ENCODE measurements at regions not wholly inside any gene's neighbourhood (a gene's known extent, or its start where the extent isn't known, plus 50 kb on each side); places are given as distances from the start of the nearest gene placed in this dataset.

- H3K9me3 ChIP-seq (ENCODE audit: insufficient read depth, low read length), result no peaks in the 10 kb centered on the region
- no peaks in the 10 kb centered on the region for H3K36me3 ChIP-seq (replicated peaks; ENCODE audit: low read depth, low read length)
- H2AFZ ChIP-seq (ENCODE audit: low read depth, low read length), result no peak overlapping the region
- H3K4me3 ChIP-seq (ENCODE audit: low read length), result no peak overlapping the region
- H3K9ac ChIP-seq (ENCODE audit: low read length), result no peak overlapping the region
- peaks cover 19% of the 10 kb centered on the region for H3K27me3 ChIP-seq (ENCODE audit: low read depth, low read length)
- TF ChIP-seq CTCF (IDR thresholded peaks at IDR 0.05; ENCODE audit: low read depth, low read length) (peak; percentile 19; the same call in 1 of the 2 replicates), EZH2phosphoT487 (IDR thresholded peaks at IDR 0.05; ENCODE audit: low read depth) (no peak)
- H3K4me1 ChIP-seq (ENCODE audit: low read length), result no peaks in the 10 kb centered on the region
- H3K4me2 ChIP-seq (ENCODE audit: low read length), result no peak overlapping the region
- no peak overlapping the region for H3K27ac ChIP-seq (ENCODE audit: low read length)
- H4K20me1 ChIP-seq (ENCODE audit: insufficient read depth, low read length), result no peaks in the 10 kb centered on the region
- no peaks in the 10 kb centered on the region for H3K79me2 ChIP-seq (ENCODE audit: low read length)
These were observed 57.4 kb downstream of the ZNF648 start for GRCh38 chr1:182003953-182004586.

- TF ChIP-seq EZH2phosphoT487 (IDR thresholded peaks at IDR 0.05; ENCODE audit: low read depth) (no peak), CTCF (IDR thresholded peaks at IDR 0.05; ENCODE audit: low read depth, low read length) (no peak)
- Histone ChIP-seq H2AFZ (ENCODE audit: low read depth, low read length) (no peak overlapping the region), H3K9me3 (ENCODE audit: insufficient read depth, low read length) (no peaks in the 10 kb centered on the region), H4K20me1 (ENCODE audit: insufficient read depth, low read length) (no peaks in the 10 kb centered on the region), H3K4me3 (ENCODE audit: low read length) (no peak overlapping the region), H3K9ac (ENCODE audit: low read length) (no peak overlapping the region), H3K27me3 (ENCODE audit: low read depth, low read length) (peaks cover 19% of the 10 kb centered on the region), H3K4me2 (ENCODE audit: low read length) (no peak overlapping the region), H3K4me1 (ENCODE audit: low read length) (no peaks in the 10 kb centered on the region), H3K36me3 (replicated peaks; ENCODE audit: low read depth, low read length) (no peaks in the 10 kb centered on the region), H3K27ac (ENCODE audit: low read length) (no peak overlapping the region), H3K79me2 (ENCODE audit: low read length) (no peaks in the 10 kb centered on the region)
These were observed 58.3 kb downstream of the ZNF648 start for GRCh38 chr1:182003025-182003725.

GRCh38 chr1:182002570-182002969 is 58.9 kb downstream of the ZNF648 start:
- Histone ChIP-seq H3K27me3 (ENCODE audit: low read depth, low read length) (peaks cover 19% of the 10 kb centered on the region), H2AFZ (ENCODE audit: low read depth, low read length) (no peak overlapping the region), H3K9ac (ENCODE audit: low read length) (no peak overlapping the region), H3K4me2 (ENCODE audit: low read length) (no peak overlapping the region), H3K4me3 (ENCODE audit: low read length) (no peak overlapping the region), H3K36me3 (replicated peaks; ENCODE audit: low read depth, low read length) (no peaks in the 10 kb centered on the region), H3K4me1 (ENCODE audit: low read length) (no peaks in the 10 kb centered on the region), H3K79me2 (ENCODE audit: low read length) (no peaks in the 10 kb centered on the region), H3K27ac (ENCODE audit: low read length) (no peak overlapping the region), H4K20me1 (ENCODE audit: insufficient read depth, low read length) (no peaks in the 10 kb centered on the region), H3K9me3 (ENCODE audit: insufficient read depth, low read length) (no peaks in the 10 kb centered on the region)
- TF ChIP-seq EZH2phosphoT487 (IDR thresholded peaks at IDR 0.05; ENCODE audit: low read depth) (no peak), CTCF (IDR thresholded peaks at IDR 0.05; ENCODE audit: low read depth, low read length) (no peak)

GRCh38 chr1:181998858-181999257 is 62.7 kb downstream of the ZNF648 start:
- no peak overlapping the region for H2AFZ ChIP-seq (ENCODE audit: low read depth, low read length)
- no peak overlapping the region for H3K4me2 ChIP-seq (ENCODE audit: low read length)
- no peak overlapping the region for H3K9ac ChIP-seq (ENCODE audit: low read length)
- TF ChIP-seq EZH2phosphoT487 (IDR thresholded peaks at IDR 0.05; ENCODE audit: low read depth) (no peak), CTCF (IDR thresholded peaks at IDR 0.05; ENCODE audit: low read depth, low read length) (no peak)
- no peaks in the 10 kb centered on the region for H3K36me3 ChIP-seq (replicated peaks; ENCODE audit: low read depth, low read length)
- H3K79me2 ChIP-seq (ENCODE audit: low read length), result no peaks in the 10 kb centered on the region
- peaks cover 37% of the 10 kb centered on the region for H3K27me3 ChIP-seq (ENCODE audit: low read depth, low read length)
- H3K27ac ChIP-seq (ENCODE audit: low read length), result no peak overlapping the region
- H3K4me1 ChIP-seq (ENCODE audit: low read length), result no peaks in the 10 kb centered on the region
- no peak overlapping the region for H3K4me3 ChIP-seq (ENCODE audit: low read length)
- H3K9me3 ChIP-seq (ENCODE audit: insufficient read depth, low read length), result no peaks in the 10 kb centered on the region
- H4K20me1 ChIP-seq (ENCODE audit: insufficient read depth, low read length), result no peaks in the 10 kb centered on the region
